A549 (cell line): ENCODE measurements at regions not wholly inside any gene's neighbourhood (a gene's known extent, or its start where the extent isn't known, plus 50 kb on each side); places are given as distances from the start of the nearest gene placed in this dataset.

ENCODE experiments used
- CHD2 ChIP-seq: fragments of 150-350 bp; IDR thresholded peaks from 2 replicates; pipeline ENCODE4 v1.6.1; 2014; ENCODE audit warnings: low read length; ENCODE audit not compliant: partially characterized antibody
- CTCF ChIP-seq: fragments of >200 bp; sonication (Bioruptor Twin); formaldehyde crosslinking; IDR thresholded peaks from 3 replicates; pipeline ENCODE4 v1.5.1; 2016
- ELK1 ChIP-seq: fragments of 150-350 bp; IDR thresholded peaks from 2 replicates; pipeline ENCODE4 v1.6.1; 2014; ENCODE audit warnings: low read depth, mild to moderate bottlenecking, low read length
- EP300 ChIP-seq, 2 experiments: fragments of >200 bp; sonication (Bioruptor Twin); formaldehyde crosslinking; IDR thresholded peaks; 2 replicates in 1 of 2; 3 replicates in 1 of 2; pipeline ENCODE4 v1.6.1; 2016 to 2017
- JUN ChIP-seq, 2 experiments: fragments of >200 bp; sonication (Bioruptor Twin); formaldehyde crosslinking; IDR thresholded peaks; 2 replicates in 1 of 2; 3 replicates in 1 of 2; pipeline ENCODE4 v1.6.1; 2016 to 2017
- JUNB ChIP-seq: fragments of >200 bp; sonication (Bioruptor Twin); formaldehyde crosslinking; IDR thresholded peaks from 2 replicates; pipeline ENCODE4 v1.6.1; 2016
- POLR2A ChIP-seq: IDR thresholded peaks from 2 replicates; pipeline ENCODE4 v1.6.1; 2012; ENCODE audit warnings: mild to moderate bottlenecking, low read length
- REST ChIP-seq: fragments of 200-600 bp; sonication (generic); IDR thresholded peaks from 2 replicates; pipeline ENCODE4 v1.6.1; 2016; ENCODE audit warnings: antibody characterized with exemption, mild to moderate bottlenecking, moderate library complexity
- RNF2 ChIP-seq: fragments of 200-600 bp; sonication (generic); IDR thresholded peaks from 2 replicates; pipeline ENCODE4 v1.6.1; 2016; ENCODE audit warnings: low read depth, mild to moderate bottlenecking, antibody characterized with exemption, moderate library complexity, borderline replicate concordance

GRCh38 chr14:103277931-103278330 lies 56.1 kb upstream of the EIF5 start:
- TF ChIP-seq POLR2A: no peak
- TF ChIP-seq ELK1: no peak
- TF ChIP-seq CTCF: no peak
- TF ChIP-seq JUNB: no peak
- TF ChIP-seq JUN (IDR thresholded peaks at IDR 0.05): no peak
- no peak for TF ChIP-seq RNF2
- TF ChIP-seq REST: no peak
- TF ChIP-seq CHD2: no peak
- no peak for TF ChIP-seq EP300 (IDR thresholded peaks at IDR 0.05)
